HEK293 (cell line): ENCODE measurements at regions not wholly inside any gene's neighbourhood (a gene's known extent, or its start where the extent isn't known, plus 50 kb on each side); places are given as distances from the start of the nearest gene placed in this dataset.

ENCODE experiments used
- CTCF ChIA-PET: fragments of 350-600 bp; formaldehyde crosslinking; extraction: SDS; loops from one replicate; lab custom pipeline; 2021; ENCODE audit warnings: antibody characterized with exemption; lab: Yijun Ruan, JAX
- POLR2A ChIA-PET: fragments of 300-600 bp; formaldehyde crosslinking; extraction: SDS; loops from one replicate; lab custom pipeline; 2020; ENCODE audit warnings: antibody characterized with exemption, inconsistent platforms; lab: Yijun Ruan, JAX
- H3K27ac ChIP-seq: fragments of 200-500 bp; sonication (Bioruptor generic); 2 replicates; pipeline ENCODE4 v1.5.1; 2014; ENCODE audit warnings: low read depth, low read length, control low read depth, inconsistent platforms; ENCODE audit errors: extremely low read depth
- H3K36me3 ChIP-seq, 2 experiments: fragments of 200-500 bp in 1 of 2; sonication (Bioruptor generic) in 1 of 2; 1 replicate in 1 of 2; 2 replicates in 1 of 2; pipeline ENCODE4 v1.5.1; 2014 to 2017; ENCODE audit warnings: inconsistent platforms in 2 of 2, low read length in 2 of 2; ENCODE audit not compliant: control insufficient read depth in 2 of 2, insufficient read depth in 1 of 2
- H3K4me1 ChIP-seq: fragments of 200-500 bp; sonication (Bioruptor generic); 2 replicates; pipeline ENCODE4 v1.5.1; 2014; ENCODE audit warnings: mild to moderate bottlenecking, low read length, inconsistent platforms; ENCODE audit not compliant: control insufficient read depth, insufficient read depth
- H3K4me3 ChIP-seq: 2 replicates; pipeline ENCODE4 v1.5.1; 2011; ENCODE audit warnings: low read depth, mild to moderate bottlenecking, control low read depth, low read length, moderate library complexity
- H3K9me3 ChIP-seq: fragments of 200-500 bp; sonication (Bioruptor generic); 2 replicates; pipeline ENCODE4 v1.5.1; 2014; ENCODE audit warnings: low read depth, low read length, inconsistent platforms; ENCODE audit not compliant: control insufficient read depth, insufficient read depth
- ATF2 ChIP-seq: fragments of 450-650 bp; formaldehyde crosslinking; IDR thresholded peaks from 2 replicates; pipeline ENCODE4 v1.5.1; 2016; ENCODE audit warnings: missing biosample characterization, missing genetic modification characterization, low read depth
- KLF1 ChIP-seq: fragments of 450-650 bp; formaldehyde crosslinking; IDR thresholded peaks from 2 replicates; pipeline ENCODE4 v1.5.1; 2016; ENCODE audit warnings: missing biosample characterization, missing genetic modification characterization
- ZBTB26 ChIP-seq: fragments of 450-650 bp; formaldehyde crosslinking; optimal IDR thresholded peaks from 2 replicates; pipeline ENCODE3; 2016; ENCODE audit warnings: missing biosample characterization, mild to moderate bottlenecking, missing genetic modification characterization
- ZEB2 ChIP-seq: fragments of 450-650 bp; formaldehyde crosslinking; IDR thresholded peaks from 2 replicates; pipeline ENCODE4 v1.5.1; 2016; ENCODE audit warnings: missing biosample characterization, missing genetic modification characterization
- ZNF140 ChIP-seq: fragments of 450-650 bp; formaldehyde crosslinking; IDR thresholded peaks from 2 replicates; pipeline ENCODE4 v1.5.1; 2016; ENCODE audit warnings: missing biosample characterization, missing genetic modification characterization
- ZNF155 ChIP-seq: fragments of 450-650 bp; formaldehyde crosslinking; IDR thresholded peaks from 2 replicates; pipeline ENCODE4 v1.5.1; 2016; ENCODE audit warnings: missing biosample characterization, missing genetic modification characterization
- ZNF16 ChIP-seq: fragments of 450-650 bp; formaldehyde crosslinking; IDR thresholded peaks from 2 replicates; pipeline ENCODE4 v1.5.1; 2016; ENCODE audit warnings: low read depth, missing biosample characterization, missing genetic modification characterization
- ZNF175 ChIP-seq: fragments of 450-650 bp; formaldehyde crosslinking; IDR thresholded peaks from 2 replicates; pipeline ENCODE4 v1.5.1; 2016; ENCODE audit warnings: missing biosample characterization, missing genetic modification characterization
- ZNF18 ChIP-seq: fragments of 450-650 bp; formaldehyde crosslinking; IDR thresholded peaks from 2 replicates; pipeline ENCODE4 v1.5.1; 2016; ENCODE audit warnings: missing biosample characterization, missing genetic modification characterization
- ZNF266 ChIP-seq: fragments of 450-650 bp; formaldehyde crosslinking; IDR thresholded peaks from 2 replicates; pipeline ENCODE4 v1.5.1; 2016; ENCODE audit warnings: missing biosample characterization, missing genetic modification characterization, low read depth
- ZNF274 ChIP-seq, 2 experiments: fragments of 200-500 bp in 1 of 2; fragments of 450-650 bp in 1 of 2; sonication (Bioruptor generic) in 1 of 2; formaldehyde crosslinking in 1 of 2; IDR thresholded peaks; 2 replicates each; pipeline versions ENCODE4 v1.5.1 to v1.6.1; 2014 to 2016; ENCODE audit warnings: borderline replicate concordance in 1 of 2, inconsistent platforms in 1 of 2, low read length in 1 of 2, missing biosample characterization in 1 of 2, missing genetic modification characterization in 1 of 2
- ZNF354C ChIP-seq: fragments of 450-650 bp; formaldehyde crosslinking; IDR thresholded peaks from 2 replicates; pipeline ENCODE4 v1.5.1; 2016; ENCODE audit warnings: missing biosample characterization, missing genetic modification characterization, low read depth, borderline replicate concordance
- ZNF510 ChIP-seq: fragments of 450-650 bp; formaldehyde crosslinking; IDR thresholded peaks from 2 replicates; pipeline ENCODE4 v1.5.1; 2018; ENCODE audit warnings: mild to moderate bottlenecking, missing genetic modification characterization, missing biosample characterization; ENCODE audit not compliant: insufficient replicate concordance
- ZNF521 ChIP-seq: fragments of 450-650 bp; formaldehyde crosslinking; IDR thresholded peaks from 2 replicates; pipeline ENCODE4 v1.5.1; 2017; ENCODE audit warnings: missing biosample characterization, mild to moderate bottlenecking, missing genetic modification characterization
- ZNF549 ChIP-seq: fragments of 450-650 bp; IDR thresholded peaks from 2 replicates; pipeline ENCODE4 v1.5.1; 2018; ENCODE audit warnings: missing biosample characterization, missing genetic modification characterization, mild to moderate bottlenecking, inconsistent platforms, moderate library complexity
- ZNF571 ChIP-seq: fragments of 450-650 bp; formaldehyde crosslinking; IDR thresholded peaks from 2 replicates; pipeline ENCODE4 v1.5.0; 2017; ENCODE audit warnings: missing biosample characterization, missing genetic modification characterization
- ZNF701 ChIP-seq: fragments of 450-650 bp; formaldehyde crosslinking; IDR thresholded peaks from 2 replicates; pipeline ENCODE4 v1.5.1; 2016; ENCODE audit warnings: missing biosample characterization, missing genetic modification characterization
- ZNF776 ChIP-seq: fragments of 450-650 bp; formaldehyde crosslinking; IDR thresholded peaks from 2 replicates; pipeline ENCODE4 v1.5.0; 2017; ENCODE audit warnings: missing biosample characterization, missing genetic modification characterization, borderline replicate concordance
- ZNF791 ChIP-seq: fragments of 450-650 bp; formaldehyde crosslinking; IDR thresholded peaks from 2 replicates; pipeline ENCODE4 v1.5.1; 2016; ENCODE audit warnings: missing biosample characterization, missing genetic modification characterization
- ZNF830 ChIP-seq: fragments of 450-650 bp; IDR thresholded peaks from 2 replicates; pipeline ENCODE4 v1.5.0; 2018; ENCODE audit warnings: missing biosample characterization, missing genetic modification characterization, low read depth, mild to moderate bottlenecking, moderate library complexity
- TF ChIP-seq, protein P1 (sequence below): fragments of 450-650 bp; formaldehyde crosslinking; IDR thresholded peaks from 2 replicates; pipeline ENCODE4 v1.5.1; 2017; ENCODE audit warnings: missing biosample characterization, mild to moderate bottlenecking, missing genetic modification characterization, moderate library complexity
- TF ChIP-seq, protein P2 (sequence below): fragments of 450-650 bp; formaldehyde crosslinking; IDR thresholded peaks from 2 replicates; pipeline ENCODE4 v1.5.1; 2016; ENCODE audit warnings: missing biosample characterization, missing genetic modification characterization
- TF ChIP-seq, protein P3 (sequence below): fragments of 450-650 bp; formaldehyde crosslinking; IDR thresholded peaks from 2 replicates; pipeline ENCODE4 v1.5.1; 2016; ENCODE audit warnings: missing biosample characterization, missing genetic modification characterization, low read depth

DNA sequence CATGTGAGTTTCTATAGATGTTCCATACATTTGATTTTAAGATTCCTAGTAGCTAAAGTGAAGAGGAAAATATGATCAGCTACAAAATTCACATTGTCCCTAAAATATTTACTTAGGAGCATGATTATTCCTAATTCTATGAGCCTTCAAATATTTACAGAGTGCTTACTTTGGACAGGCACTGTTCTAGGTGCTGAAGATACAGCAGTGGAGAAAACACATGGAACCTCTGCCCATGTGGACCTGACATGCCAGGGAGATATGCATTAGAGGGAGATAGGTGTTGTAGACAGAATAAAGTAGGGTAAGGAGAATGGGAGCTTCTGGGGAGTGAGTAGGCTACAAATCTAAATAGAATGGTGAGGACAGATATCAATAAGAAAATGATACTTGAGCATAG, 62.6 kb upstream of the TACR1 start (continued):
- no peak for TF ChIP-seq ZNF266
- no peak for TF ChIP-seq ZNF549 (tag by site-specific recombination)
- no peak for TF ChIP-seq KLF1
- TF ChIP-seq ZNF18: no peak
- no peak for TF ChIP-seq ZNF521 (tag by site-specific recombination)
- no peak for TF ChIP-seq ZNF776 (tag by site-specific recombination)
- TF ChIP-seq ZNF791 (tag by site-specific recombination): no peak
- no peak for TF ChIP-seq ZNF510 (tag by site-specific recombination)
- TF ChIP-seq, protein P1, sequence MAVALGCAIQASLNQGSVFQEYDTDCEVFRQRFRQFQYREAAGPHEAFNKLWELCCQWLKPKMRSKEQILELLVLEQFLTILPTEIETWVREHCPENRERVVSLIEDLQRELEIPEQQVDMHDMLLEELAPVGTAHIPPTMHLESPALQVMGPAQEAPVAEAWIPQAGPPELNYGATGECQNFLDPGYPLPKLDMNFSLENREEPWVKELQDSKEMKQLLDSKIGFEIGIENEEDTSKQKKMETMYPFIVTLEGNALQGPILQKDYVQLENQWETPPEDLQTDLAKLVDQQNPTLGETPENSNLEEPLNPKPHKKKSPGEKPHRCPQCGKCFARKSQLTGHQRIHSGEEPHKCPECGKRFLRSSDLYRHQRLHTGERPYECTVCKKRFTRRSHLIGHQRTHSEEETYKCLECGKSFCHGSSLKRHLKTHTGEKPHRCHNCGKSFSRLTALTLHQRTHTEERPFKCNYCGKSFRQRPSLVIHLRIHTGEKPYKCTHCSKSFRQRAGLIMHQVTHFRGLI: no peak
- no peak for TF ChIP-seq ZNF830
- no peak for TF ChIP-seq ZNF155 (tag by site-specific recombination)
- TF ChIP-seq, protein P2, sequence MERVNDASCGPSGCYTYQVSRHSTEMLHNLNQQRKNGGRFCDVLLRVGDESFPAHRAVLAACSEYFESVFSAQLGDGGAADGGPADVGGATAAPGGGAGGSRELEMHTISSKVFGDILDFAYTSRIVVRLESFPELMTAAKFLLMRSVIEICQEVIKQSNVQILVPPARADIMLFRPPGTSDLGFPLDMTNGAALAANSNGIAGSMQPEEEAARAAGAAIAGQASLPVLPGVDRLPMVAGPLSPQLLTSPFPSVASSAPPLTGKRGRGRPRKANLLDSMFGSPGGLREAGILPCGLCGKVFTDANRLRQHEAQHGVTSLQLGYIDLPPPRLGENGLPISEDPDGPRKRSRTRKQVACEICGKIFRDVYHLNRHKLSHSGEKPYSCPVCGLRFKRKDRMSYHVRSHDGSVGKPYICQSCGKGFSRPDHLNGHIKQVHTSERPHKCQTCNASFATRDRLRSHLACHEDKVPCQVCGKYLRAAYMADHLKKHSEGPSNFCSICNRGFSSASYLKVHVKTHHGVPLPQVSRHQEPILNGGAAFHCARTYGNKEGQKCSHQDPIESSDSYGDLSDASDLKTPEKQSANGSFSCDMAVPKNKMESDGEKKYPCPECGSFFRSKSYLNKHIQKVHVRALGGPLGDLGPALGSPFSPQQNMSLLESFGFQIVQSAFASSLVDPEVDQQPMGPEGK (tag by site-specific recombination): no peak
- TF ChIP-seq ZNF701: no peak
- no peak for TF ChIP-seq ATF2 (tag by site-specific recombination)

GRCh38 chr2:75260946-75261345, 61.6 kb upstream of the TACR1 start:
- ChIA-PET CTCF (interaction anchor here (0.9 kb wide), 1 partner anchor 206 kb away, joined by 3 read pairs; no protein-coding TSS in a partner anchor), POLR2A (no interaction called here)
- H3K9me3 ChIP-seq: no peaks in the 10 kb centered on the region
- H3K36me3 ChIP-seq: no peaks in the 10 kb centered on the region
- no peak overlapping the region for H3K27ac ChIP-seq
- H3K4me1 ChIP-seq: no peaks in the 10 kb centered on the region
- H3K4me3 ChIP-seq: no peak overlapping the region
- TF ChIP-seq ZBTB26: no peak
- no peak for TF ChIP-seq ZNF175 (tag by site-specific recombination)
- TF ChIP-seq ZNF354C (tag by site-specific recombination): no peak
- TF ChIP-seq, protein P2 (tag by site-specific recombination): no peak
- no peak for TF ChIP-seq ZNF571 (tag by site-specific recombination)
- TF ChIP-seq ZNF266: no peak
- no peak for TF ChIP-seq ZNF274 (IDR thresholded peaks at IDR 0.05; ENCODE audit: low read length)
- TF ChIP-seq ZNF274 (tag by site-specific recombination; IDR thresholded peaks at IDR 0.05; ENCODE audit: borderline replicate concordance): no peak
- no peak for TF ChIP-seq ZNF701
- TF ChIP-seq, protein P3, sequence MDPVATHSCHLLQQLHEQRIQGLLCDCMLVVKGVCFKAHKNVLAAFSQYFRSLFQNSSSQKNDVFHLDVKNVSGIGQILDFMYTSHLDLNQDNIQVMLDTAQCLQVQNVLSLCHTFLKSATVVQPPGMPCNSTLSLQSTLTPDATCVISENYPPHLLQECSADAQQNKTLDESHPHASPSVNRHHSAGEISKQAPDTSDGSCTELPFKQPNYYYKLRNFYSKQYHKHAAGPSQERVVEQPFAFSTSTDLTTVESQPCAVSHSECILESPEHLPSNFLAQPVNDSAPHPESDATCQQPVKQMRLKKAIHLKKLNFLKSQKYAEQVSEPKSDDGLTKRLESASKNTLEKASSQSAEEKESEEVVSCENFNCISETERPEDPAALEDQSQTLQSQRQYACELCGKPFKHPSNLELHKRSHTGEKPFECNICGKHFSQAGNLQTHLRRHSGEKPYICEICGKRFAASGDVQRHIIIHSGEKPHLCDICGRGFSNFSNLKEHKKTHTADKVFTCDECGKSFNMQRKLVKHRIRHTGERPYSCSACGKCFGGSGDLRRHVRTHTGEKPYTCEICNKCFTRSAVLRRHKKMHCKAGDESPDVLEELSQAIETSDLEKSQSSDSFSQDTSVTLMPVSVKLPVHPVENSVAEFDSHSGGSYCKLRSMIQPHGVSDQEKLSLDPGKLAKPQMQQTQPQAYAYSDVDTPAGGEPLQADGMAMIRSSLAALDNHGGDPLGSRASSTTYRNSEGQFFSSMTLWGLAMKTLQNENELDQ (tag by site-specific recombination): no peak
- TF ChIP-seq ZNF140 (tag by site-specific recombination): no peak
- TF ChIP-seq ZNF16: no peak
- TF ChIP-seq ZEB2 (tag by site-specific recombination): no peak
